AML-193 (cell line): ENCODE measurements at regions not wholly inside any gene's neighbourhood (a gene's known extent, or its start where the extent isn't known, plus 50 kb on each side); places are given as distances from the start of the nearest gene placed in this dataset.

Source experiments
- DNase-seq, 2 experiments: peaks; one replicate each; lab custom pipeline; 2025; lab: John Stamatoyannopoulos, UW

DNA sequence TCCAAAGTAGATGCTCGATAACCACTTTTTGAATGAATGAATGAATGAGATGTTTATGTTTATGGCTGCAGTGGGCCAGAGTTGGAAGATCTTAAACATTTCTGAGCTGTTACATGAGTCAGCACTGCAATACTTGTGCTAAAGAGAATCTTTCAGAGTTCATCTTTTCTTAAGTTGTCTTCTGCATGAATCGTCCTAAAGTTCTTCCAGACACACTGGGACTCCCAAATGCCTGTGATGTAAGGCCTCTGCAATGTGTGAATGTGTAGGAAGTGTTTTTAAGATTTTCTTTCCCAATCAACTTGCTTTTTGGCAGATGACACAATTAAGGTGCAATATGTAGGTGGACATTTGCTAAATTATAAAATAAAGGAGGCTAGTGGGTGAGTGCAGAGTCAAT is 50.3 kb upstream of the TRIM9 start:
- DNase-seq = no peak

DNA sequence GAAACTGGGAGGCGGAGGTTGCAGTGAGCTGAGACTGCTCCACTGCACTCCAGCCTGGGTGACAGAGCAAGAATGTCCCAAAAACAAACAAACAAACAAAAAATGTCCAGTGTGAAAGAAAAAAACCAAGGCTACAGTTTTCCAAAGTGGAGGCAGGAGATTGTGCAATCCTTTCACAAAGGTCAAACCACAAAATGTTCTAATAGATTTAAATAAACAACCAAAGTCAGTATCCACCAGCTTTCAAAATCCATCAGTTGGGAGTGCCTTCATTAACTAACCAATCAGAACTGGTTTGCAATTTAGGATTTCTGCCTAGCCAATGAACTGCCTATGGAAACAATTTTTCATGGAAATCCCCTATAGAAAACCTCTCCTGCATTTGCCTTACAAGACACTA is 52.3 kb upstream of the TRIM9 start:
- no peak for DNase-seq

GRCh38 chr14:51155326-51155725 is 60.4 kb upstream of the TRIM9 start:
- DNase-seq = no peak

DNA sequence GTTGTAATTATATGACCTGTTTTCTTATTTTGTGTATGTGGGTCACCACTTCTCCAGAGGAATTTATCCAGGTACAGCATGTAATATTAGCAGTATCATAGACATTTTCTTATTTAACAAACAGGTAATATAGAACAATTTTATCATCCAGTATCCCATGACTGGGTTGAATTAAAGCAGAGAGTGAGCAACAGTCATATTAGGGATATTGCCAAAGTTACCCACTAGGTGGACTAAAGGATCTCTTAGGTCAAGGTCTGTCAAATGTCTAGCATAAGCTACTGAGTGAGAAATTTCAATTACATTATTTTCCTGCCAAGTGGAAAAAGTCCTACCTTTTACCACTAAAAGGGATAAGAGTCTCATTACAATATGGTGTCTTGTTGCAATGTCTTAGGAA is 62.1 kb upstream of the TRIM9 start:
- peak; percentile 42 to 49 for DNase-seq

DNA sequence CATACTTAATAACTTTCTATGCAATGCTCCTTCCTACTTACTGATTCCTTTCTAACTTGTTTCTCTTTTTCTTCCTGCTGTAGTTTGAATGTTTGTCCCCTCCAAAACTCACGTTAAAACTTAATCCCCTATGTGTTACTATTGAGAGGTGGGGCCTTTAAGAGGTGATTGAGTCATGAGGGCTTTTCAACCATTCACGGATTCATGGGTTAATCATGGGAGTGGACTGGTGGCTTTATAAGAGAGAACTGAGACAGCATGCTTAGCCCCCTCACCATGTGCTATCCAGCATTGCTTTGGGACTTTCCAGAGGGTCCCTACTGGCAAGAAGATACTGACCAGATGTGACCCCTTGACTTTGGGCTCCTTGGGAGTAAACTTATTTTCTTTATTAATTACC is 66.0 kb upstream of the TRIM9 start:
- DNase-seq = no peak

DNA sequence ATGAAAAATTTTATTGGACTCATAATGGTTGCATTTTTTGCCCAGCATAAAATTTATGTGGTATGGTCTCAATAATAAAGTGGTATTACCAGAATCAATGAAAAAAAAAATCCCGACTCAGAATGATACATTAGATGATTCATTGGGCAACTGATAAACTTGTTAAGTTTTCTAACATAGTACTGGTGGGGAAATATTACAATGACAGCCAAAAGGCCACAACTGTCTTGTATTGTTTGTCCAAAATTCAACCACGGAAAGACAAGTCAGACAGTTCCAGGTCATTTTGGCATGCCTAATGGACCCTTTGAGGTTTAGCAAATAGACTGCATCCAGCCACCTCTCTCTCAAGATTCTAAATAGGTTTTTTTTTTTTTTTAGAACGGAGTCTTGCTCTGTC is 70.5 kb upstream of the TRIM9 start:
- DNase-seq = no peak

DNA sequence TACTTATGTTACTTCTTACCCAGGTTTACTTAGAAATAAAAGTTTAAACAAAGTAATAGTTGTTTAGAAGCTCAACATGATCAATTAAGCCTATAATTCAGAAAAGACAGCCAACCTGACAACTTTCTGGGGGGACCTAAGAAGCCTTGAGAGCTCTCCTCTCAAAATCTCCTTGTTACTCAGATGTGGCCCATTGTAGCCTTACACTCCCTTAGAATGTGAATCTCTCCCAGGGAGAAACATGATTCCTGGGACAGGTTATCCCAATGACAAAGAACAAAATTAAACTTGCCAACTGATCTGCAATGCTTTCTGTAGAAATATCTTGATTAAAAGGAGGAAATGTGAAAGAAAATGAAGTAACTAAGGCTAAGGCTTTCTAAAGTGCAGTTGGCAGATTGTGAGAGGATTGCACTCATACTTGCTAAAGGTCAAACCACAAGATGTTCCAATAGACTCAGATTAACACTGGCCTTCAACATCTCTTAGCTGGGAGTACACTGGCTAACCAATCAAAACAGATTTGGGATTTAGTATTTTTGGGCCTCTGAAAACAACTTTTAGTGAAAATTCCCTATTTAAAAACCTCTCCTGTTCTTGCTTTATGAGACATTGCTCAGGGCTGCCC is 72.3 kb upstream of the TMX1 start:
- peak; percentile 48 to 54 for DNase-seq

DNA sequence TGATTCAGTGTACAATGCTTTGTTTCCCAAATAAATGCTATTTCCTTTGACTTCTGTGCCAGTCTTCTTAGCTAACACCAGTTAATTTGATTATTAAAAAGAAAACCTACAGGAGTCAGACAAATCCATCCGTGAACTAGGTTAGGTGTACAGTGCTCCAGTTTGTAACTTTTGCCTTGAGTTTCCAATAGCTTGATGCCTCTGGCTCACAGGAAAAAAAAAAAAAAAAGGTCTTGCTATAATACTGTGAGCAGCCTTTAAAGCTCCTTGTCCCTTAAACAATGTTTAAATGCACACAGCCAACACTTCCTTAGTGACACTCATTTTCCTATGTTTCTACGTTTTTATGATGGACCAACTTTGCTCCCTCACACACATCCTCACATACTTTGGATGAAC is 71.8 kb upstream of the TMX1 start:
- DNase-seq = no peak

DNA sequence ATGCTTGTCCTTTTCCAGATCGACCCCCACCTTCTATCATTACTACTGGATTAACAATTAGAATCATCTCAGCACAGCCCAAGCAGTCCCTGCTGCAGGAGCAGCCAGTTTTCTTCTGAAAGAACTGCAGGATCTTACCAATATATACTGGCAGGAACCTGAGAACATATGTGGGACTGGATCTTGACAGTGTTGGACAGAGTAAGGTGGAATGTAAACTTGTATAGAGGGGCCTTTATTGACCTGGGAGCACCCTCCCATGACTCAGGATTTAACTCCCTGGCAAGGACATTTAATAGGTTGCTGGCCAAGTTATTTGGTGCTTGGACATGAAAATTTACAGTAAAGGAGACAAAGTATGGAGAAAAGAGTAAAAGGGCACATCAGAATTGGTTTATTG is 66.2 kb upstream of the TMX1 start:
- DNase-seq = no peak

- no peak for DNase-seq
Measured at GRCh38 chr14:51176839-51177238, 63.2 kb upstream of the TMX1 start.

DNA sequence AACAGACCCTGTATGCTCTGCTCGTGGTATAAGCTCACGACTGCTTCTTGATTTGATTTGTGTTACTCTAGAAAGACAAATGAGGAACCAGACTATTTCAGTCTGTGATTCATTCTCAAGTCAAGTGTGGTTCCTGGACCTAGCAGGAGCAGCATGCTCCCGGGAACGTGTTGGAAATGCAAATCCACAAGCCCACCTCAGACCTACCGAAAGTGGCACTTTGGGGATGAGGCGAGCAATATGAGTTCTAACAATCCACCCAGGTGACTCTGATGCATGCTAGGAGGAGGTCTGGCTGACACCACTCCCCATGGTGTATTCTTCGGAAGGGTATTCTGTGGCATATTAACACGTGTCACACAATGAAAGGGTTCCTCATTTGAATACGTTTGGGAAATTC is 59.5 kb upstream of the TMX1 start:
- no peak for DNase-seq

- DNase-seq = no peak
Measured at GRCh38 chr14:51182131-51182565, 57.9 kb upstream of the TMX1 start.

DNA sequence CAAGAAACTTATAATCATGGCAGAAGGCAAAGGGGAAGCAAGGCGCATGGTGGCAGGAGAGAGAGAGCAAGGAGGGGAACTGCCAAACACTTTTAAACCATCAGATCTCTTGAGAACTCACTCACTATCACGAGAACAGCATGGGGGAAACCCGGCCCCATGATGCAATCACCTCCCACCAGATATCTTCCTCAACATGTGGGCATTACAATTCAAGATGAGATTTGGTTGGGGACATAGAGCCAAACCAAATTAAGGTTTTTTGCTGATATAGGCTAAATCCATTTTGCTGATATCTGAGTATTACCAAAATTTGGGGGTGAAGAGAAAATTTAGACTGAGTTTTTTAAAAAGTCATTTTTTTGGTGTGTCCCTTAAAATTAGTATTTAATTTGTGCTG is 54.9 kb upstream of the TMX1 start:
- no peak for DNase-seq

DNA sequence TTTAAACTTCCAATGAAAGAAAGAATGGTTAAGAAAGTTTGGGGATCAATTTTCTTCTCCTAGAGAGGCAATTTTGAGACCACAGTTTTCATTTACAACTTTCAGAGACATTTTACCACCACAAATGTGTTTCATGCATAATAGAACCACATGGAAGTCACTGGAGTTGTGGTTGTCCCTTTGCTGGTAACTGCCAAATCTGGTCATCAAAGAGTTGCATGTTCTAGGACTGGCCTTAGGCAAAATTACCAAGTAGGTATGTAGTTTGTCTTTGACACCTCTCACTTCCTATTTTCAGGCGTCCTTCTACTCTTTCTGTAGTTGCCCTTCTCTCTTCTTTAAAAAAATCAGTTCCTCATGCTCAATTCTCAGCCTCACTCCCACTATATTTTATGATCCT is 54.3 kb upstream of the TMX1 start:
- DNase-seq = no peak

GRCh38 chr14:51188566-51189185 is 51.4 kb upstream of the TMX1 start:
- no peak for DNase-seq

GRCh38 chr14:51189600-51190376 is 50.3 kb upstream of the TMX1 start:
- no peak for DNase-seq
